Suppressor macrophage (primary cell): ENCODE measurements at regions not wholly inside any gene's neighbourhood (a gene's known extent, or its start where the extent isn't known, plus 50 kb on each side); places are given as distances from the start of the nearest gene placed in this dataset.

Experiments
- DNase-seq, 4 experiments: peaks; one replicate each; pipeline ENCODE4 v3.0.0-alpha.2; 2020 to 2022

DNA sequence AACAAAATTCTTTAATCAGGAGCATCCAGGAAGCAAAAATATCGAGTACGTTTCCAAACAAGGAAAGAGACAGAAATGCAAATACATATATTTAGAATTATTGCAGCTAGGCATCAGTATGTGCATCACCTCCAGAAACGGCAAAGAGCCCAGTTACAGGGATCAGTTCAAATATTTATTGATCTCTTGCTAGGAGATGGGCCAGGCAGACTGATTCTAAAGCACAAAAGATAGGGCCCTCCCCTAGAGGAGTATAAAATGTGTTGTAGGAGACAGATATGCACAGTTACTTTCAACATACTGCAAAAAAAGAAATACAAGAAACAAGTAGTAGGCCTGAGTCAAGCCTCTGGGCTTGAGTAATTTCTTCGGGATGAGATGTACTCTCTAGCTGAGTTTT lies 80.7 kb upstream of the NHSL1 start:
- DNase-seq: no peak

DNA sequence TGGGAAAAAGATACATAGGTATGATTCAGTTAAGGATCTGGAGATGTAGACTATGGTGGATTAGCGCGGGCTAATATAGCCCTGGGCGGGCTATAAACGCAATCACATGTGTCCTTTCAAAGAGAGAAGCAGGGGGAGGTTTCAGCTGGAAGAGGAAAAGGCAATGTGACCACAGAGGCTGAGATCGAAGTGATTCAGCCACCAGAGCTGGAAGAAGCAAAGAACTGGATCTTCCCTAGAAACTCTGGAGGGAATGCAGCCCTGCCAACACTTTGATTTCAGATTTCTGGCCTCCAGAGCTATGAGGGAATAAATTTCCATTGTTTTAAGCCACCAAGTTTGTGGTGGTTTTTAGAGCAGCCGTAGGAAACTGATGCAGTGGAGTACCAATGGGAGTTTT lies 81.5 kb upstream of the NHSL1 start:
- no peak for DNase-seq

DNA sequence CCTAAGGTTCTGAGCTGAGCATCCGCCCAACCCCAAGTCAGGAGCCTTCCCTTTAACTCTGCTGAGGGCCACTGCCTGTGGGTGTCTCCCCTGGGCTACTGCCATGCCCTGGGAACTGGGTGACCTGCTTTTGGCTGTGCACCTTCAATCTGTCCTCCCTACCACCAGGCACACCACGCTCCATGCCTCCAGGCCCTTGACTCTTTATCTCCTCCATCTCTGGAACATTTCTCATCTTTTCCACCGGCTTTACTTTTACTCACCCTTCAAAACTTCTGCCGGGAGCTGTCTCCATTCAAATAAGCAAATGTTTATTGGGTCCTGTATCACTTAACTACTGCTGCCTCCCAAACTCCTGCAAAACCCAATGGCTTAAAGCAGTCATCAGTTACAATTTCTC lies 83.3 kb upstream of the NHSL1 start:
- no peak for DNase-seq

DNA sequence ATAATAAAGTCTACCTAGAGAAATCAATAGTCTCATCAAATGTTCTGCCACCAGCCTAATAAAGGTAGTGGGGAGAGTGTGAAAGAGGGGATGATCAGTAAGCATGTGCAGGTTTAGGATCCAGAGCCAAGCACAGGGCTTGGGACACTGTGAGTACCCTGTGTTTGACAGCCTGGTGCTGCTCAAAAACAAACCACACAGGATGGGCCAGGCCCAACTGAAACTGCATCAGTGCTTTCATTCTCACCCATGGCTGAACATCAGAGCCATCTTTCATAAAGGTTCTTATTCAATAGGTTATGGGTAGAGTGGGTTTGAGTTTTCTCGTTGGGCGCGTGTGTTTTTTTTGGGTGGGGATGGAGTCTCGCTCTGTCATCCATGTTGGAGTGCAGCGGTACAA lies 87.3 kb upstream of the NHSL1 start:
- no peak for DNase-seq

DNA sequence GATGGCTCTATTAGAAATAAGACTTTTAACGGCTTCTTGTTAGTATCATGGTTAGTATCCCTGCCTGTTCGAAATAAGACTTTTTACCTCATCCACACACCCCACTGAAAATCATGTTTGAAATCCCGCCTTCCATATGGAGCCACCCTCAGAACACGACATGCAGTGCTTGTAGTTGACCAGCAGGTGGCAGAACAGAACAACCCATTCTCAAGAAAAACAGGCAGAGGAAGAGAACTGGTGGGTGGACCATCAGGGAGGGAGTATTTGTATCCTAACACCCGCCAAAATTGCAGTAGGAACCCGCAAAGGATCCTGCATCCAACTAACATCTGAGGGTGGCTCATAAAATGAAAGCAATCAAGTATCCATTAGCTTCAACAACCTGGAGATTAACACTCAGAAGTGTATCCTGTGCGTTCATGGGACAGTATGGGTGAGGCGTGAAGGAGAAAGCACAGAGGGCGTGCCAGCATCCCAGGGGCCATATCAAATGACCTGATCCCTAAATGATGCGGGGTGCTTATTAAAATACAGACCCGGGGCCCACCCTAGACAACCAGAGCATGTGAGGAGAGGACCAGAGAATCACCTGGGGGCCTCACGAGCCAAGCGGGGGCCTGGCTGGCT lies 89.6 kb upstream of the NHSL1 start:
- peak; percentile 77 to 86 (median 80) for DNase-seq

DNA sequence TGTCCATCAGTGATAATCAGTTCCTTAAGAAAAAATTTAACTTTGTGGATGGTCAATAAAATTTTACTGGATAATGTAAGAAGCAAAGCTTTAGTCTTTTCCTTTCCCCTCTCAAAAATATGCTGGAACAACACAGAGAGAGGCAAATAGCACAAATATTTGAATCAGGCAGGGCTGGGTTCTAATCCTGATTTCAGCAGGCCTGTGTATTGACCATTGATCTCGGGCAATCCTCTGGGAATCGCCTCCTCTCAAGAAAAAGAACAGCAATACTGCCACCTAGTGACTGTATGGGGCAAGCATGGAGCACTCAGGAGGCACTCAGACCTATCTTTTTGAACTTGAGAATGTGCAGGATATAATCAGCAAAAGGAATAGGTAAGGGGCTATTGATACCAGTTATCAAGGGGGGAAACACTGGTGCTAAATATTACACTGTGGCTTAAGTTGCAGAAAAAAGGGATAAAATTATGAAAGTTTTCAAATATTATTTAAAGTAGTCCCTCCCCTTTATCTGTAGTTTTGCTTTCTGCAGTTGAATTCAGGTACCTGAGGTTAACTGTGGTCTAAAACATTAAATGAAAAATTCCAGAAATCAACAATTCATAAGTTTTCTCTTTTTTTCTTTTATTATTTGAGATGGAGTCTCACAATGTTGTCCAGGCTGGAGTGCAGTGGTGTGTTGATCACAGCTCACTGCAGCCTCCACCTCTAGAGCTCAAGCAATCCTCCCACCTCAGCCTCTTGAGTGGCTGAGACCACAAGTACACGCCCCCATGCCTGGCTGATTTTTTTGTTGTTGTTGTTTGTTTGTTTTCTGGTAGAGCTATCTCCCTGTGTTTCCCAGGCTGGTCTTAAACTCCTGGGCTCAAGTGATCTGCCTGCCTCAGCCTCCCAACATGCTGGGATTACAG lies 91.8 kb upstream of the NHSL1 start:
- DNase-seq: peak; percentile 65 to 83 (median 75)

DNA sequence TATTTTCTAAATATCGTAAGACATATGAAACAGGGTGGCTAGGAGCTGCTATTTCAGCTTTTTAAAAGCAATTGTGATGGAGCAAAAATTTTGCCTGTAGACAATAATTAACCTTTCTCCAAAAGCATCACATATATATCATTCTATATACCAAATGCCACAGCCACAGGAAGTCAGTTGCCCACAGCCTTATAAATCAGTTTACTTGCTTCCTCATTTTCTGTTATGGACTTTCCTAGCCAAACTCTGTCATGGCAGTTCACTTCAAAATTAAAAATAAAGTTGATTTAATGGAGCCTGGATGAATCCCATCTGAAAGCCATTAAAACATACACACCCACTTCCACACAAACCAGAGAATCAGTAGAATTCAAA lies 93.4 kb upstream of the NHSL1 start:
- DNase-seq: peak; percentile 57 to 85 (median 72)

DNA sequence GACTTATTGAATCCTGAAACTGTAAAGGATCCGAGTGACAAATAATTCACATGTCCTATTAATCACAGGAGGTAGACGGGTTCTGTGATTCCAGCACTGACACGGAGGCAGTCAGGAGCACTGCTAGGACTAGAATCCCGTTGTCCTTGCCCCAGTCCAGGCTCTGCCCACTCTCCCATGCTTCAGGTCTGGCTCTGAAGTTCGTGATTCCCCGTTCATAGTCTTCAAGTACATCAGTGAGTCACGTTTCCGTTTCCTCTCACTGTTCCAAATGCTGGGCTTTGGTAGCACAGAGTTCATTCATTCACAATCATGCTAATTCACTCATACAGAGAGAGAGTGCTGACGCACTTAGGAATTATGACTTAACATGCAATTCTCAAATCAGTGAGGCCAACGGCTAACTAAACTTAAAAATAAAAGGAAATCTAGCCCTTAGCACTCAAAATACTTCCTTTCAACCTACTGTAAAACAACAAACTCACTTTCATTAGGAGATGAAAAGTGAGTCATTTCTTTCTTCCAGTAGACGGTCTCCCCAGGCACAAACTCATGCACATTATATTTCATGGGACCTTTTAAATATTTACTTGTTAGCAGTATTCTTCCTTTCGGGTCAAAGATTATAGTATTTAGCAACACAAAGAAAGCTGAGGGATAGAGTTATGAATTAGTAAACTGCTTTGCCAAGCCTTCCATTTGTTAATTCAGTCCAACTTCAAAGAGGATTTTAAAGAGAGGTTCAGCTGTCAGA lies 94.0 kb upstream of the NHSL1 start:
- peak; percentile 87 to 98 (median 94) for DNase-seq

DNA sequence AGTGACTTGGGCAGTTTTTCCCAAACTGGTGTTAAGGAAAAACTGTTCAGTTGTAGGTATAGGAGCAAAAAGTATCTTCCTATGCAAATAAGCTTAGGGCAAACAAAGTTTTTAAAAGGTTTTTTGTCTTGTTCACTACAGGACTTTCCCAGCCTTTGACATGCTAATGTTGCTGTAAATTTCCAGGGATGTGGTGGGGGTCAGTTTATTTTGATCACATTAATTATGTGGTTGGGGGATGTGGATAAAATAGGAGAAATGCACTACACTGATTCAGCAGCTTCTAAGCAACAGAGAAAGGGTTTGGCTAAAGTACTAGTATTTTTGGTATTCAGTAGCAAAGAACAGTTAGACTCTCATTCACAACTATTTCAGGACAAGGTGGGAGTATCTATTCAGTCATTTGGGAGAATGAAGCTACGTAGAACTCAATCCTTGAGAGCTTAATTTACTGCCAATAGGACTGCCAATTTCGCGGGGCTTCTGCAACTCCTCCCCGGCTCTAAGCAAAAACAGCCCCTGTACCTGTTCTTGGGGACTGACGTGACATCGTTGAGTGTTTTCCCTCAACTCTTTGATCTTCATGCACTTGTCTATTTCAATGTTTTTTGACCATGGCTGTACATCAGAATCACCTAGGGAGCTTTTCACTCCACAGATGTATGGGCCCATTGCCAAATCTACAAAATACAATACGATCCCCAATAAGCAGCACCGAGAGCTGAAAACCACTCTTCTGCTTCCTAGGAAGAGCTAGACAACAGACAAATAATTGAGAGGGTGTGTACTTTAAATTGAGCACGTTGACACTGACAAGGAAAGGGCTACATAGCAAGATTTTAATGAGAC lies 94.8 kb upstream of the NHSL1 start:
- no peak for DNase-seq

DNA sequence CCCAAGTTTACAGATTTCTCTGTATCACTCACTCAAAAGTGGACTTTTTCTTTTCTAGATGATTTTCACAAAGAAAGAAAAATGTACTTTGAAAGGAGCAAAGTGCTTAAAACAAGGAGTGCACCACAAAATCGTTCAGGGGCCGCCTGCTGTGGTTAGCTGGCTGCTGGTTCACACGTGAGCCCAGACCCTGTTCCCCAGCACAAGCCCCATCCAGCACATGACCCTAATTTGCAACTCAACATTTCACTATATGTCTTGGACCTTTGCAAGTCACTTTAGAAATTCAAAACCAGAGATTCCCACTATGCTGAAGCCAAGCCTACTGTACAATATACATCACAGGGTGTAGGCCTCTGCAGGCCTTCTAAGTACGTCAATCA lies 95.5 kb upstream of the NHSL1 start:
- DNase-seq: no peak

DNA sequence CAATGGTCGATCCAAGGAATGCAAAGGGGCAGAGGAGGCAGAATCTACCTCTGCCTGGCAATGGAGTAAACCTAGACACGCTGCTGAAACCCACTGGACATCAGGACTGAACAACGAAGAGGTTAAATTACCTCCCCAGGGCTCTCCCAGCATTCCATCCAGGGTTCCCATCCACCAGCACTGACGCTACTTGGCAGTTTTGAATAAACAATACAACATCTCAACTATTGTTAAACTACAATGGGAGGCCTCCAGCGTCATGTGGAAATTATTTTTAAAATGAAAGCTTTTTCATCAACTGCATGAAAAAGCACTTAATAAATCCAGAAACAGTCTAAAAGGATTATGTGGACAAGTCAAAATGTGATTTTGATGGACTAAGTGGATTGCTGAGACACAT lies 96.8 kb upstream of the NHSL1 start:
- no peak for DNase-seq

DNA sequence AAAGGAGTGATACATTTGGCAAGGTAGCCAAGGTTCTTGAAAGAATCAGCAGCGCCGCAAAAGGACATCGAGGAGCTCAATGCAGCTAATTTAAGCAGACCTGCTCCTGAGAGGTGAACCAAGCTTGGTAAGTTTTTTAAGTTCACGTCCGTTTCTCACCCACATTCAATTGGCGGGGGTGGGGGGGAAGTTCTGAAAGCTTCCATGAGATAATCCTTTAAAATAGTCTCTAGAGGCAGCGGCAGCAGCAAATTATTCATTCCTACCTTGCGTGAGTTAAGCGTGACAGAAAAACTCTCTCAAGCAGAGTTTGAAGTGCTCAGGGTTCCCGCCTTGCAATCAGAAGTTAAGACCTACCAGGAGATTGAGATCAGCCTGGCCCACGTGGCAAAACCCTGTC lies 97.3 kb upstream of the NHSL1 start:
- DNase-seq: no peak

DNA sequence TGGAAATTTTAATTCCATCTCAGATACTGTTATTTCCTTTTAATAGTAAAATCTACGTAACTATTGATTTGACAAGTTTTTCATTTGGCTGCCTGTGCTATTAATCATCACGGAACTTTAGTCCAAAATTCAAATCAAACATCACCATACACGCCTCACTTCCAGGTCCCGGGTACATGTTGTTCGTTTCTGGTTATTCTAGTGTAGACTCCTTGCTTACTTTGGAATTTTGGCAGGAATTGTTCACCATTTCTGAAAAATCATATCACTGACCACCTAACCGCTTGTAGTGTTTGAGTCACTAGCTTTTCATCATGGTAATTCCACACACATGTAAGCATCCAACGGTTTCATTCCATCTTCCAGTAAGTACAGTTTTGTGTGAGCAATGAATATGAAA lies 98.0 kb upstream of the NHSL1 start:
- DNase-seq: no peak

DNA sequence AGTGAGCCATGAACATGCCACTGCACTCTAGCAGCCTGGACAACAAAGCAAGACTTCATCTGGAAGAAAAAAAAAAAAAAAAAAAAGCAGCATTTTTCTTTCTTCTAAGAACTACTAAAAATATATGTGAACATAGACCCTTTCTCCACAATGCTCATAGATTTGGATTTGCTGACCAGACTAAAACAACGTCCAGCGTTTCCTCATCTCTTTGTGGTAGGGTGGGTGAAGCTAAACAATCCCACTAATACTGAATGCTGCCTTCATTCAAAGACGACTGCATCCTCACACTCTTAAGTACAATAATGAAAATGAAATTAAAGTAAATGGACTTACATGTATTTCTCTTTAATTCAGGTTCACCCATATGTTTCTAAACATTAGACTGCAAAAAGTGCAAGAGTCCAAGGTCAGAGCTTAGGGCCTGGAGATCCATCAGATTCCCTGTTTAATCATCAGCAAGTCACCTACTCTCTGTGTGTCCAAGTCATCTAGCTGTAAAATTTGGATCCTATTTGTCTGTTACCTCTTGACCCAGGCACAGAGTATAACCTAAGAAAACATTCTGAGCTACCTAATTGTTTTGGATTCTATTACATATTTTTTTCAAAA lies 99.4 kb upstream of the NHSL1 start:
- no peak for DNase-seq

DNA sequence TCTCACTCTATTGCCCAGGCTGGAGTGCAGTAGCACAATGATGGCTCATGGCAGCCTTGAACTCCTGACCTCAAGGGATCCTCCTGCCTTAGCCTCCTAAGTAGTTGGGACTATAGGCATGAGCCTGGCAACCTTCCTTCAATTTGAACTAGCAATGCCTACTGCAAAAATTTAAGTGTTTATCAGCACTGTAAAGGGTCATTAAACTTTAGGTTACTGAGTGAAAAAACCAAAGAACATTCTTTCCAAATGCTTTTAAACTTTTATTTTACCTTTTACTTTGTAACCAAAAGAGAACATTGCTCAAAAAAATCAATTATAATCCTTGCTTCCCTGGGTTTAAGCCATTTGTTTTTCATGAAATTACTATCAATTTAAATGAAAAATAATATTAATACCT lies 101.0 kb upstream of the NHSL1 start:
- DNase-seq: no peak

DNA sequence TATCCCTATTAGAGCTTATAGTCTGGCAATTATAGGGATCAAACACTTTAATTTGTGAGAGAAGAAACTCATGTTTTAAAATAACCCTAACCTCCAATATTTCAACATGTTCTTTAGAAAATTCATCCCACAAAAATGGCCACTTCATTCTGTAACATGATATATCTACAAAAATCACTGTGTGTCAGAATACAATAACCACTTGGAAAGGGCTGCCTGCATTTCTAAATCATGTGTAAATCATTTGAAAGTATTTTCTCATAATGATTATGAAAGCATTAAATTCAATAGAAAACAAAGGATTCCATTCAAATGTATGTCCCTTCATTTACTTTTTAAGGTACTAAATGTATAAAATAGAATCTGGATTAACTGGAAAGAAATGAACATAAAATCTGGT lies 101.4 kb upstream of the NHSL1 start:
- DNase-seq: no peak

DNA sequence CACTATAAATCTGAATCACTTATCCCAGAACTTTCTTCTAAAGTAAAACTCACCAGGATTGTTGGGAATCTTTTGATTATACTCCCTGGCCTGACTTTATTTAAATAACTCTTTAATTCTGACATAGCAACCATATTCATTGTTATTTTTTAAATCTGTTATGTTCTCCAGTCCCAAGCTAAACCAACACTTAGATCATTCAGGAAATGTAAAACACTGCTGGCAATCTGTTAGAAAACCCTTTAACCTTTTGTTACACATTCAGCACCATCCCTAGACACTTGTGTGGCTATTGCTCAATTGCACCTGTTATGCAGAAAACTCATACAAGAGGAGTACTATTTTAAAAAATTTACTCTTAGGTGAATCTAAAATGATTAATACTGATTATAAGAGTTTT lies 101.8 kb upstream of the NHSL1 start:
- DNase-seq: no peak

DNA sequence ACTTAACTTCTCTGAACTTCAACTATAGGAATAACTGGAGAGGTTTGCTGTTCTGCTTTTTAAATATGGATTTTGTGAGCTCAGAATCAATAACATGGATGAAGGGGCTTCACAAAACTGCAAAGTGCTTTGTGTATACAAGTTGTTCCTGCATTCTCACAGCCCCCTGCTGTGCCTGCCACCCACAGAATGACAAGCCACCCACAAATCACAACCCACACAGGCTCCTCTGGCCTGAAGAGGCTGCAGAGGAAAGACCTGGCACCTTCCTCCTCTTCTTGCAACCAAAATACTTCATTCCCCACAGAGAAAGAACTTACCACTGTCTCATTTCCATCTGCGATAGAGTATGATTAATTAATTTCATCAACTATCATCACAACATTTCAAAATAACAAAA lies 106.7 kb upstream of the NHSL1 start:
- DNase-seq: no peak

DNA sequence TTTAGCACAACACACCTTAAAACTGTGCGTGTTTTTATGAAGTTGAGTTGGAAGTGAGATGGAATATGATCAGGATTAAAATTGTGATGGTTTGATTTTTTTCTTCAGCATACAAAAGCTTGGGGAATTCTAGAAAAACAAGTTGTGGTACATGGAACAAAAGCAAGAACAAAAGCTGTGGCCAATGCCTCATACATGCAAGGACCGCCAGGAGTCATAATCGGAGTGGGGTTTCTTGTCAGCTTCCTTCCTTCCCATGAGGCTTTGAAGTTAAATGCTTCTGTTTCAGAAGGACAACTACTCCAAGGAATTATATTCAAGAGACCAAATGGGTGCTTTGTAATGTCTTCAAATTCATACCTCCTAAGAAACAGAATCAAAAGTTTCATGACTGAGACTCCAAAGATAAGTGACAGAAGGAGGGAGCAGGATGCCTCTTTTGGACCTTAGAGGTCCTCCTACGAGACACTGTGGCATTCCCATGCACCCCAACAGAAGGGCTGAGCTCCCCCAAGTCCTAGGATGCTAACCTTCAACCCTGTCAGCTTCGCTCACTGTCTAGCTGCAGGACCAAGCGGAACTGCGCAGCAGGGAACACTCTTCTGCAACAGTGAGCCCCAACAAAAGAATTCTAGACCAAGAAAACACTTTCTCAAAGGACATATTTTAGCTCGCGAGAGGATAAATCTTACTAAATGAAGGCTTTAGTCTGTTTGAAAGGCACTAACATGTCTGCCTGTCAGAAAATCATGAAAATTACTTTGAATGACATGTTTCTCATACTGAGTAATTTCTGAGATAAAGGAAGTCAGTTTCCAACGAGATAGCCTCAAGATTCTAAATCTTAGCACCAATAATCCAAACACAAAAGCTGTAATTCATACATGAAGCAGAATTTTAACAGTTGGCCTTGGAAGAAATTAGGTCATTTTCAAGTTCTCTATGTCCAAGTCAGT lies 108.5 kb upstream of the NHSL1 start:
- DNase-seq: no peak

DNA sequence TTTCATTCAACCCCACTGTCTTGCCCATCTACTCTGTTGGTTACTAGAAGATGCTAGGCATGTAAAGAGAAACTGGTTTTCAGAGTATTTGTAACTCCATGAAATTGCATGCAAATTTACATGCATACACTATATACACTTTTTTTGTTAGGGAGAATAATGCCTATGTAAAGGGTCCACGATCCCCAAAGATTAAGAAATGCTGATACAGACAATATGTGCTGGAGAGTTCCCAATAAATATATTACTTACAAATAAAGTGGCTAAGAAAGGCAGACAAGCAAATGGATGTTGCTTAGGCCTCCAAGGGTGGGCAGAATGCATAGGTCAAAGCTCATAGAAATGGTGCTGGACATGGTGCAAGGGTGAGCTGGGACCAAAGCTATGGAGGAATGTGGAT lies 109.6 kb upstream of the NHSL1 start:
- DNase-seq: no peak

DNA sequence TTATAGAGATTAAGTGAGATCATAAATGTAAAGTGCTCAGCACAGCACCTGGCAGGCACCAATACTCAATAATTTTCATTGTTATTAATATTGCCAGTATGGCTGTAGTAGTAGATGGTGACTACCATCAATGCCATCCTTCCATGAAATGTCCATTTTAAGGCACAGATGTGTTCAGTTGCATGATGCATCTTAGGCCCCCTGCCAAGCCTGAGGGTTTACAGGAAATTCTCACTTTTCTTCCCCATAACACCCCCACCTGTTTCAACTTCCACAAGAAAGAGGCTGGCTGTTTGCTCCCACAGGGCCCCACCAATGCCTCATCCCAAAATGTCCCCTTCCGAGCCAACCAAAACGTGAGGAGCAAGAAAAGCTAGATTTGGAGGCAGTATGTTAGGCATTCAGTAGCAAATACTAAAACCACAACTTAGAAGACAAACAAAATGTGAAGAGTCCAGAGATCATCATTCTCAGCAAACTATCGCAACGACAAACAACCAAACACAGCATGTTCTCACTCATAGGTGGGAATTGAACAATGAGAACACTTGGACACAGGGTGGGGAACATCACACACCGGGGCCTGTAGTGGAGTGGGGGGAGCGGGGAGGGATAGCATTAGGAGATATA lies 110.6 kb upstream of the NHSL1 start:
- DNase-seq: no peak
